NOMO-1 treated with dmso at 0.1 percent for 144 hours (cell line): ENCODE measurements at regions not wholly inside any gene's neighbourhood (a gene's known extent, or its start where the extent isn't known, plus 50 kb on each side); places are given as distances from the start of the nearest gene placed in this dataset.

ENCODE experiments used
- DNase-seq: peaks from one replicate; lab custom pipeline; 2025; ENCODE audit not compliant: unreplicated experiment; lab: John Stamatoyannopoulos, UW

DNA sequence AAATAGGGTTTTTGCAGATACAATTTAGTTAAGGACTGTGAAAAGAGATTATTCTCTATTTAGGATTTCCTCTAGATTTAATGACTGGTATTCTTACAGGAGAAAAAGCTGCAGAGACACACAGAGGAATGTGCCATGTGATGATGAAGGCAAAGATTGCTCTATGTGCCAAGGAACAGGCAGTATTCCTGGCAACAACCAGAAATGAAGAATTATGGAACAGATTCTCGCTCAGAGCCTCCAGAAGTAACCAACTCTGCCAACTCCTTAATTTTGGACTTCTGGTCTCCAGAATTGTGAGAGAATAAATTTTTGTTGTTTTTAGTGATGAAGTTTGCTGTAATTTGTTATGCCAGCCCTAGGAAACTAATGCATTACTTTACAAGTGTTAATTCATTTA lies 307.6 kb upstream of the SEMA3A start:
- DNase-seq: no peak

DNA sequence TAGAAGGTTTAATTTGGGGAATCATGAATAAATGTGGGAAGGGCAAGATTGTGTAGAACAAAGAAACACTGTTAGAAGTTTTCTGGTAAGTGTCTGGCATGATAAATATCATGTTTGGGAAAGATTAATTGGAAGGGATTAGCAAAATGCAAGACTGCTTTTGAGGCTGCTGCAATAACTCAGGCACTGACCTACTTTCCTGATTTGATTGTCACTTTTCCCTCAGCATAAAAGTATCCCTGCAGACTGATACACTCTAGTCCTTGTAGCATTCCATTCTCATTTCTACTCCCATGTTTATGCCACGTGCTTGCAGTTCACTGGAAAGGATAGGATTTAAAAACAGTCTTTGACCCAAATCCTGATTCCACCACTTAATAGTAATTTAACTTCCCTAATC lies 303.3 kb upstream of the SEMA3A start:
- DNase-seq: no peak

DNA sequence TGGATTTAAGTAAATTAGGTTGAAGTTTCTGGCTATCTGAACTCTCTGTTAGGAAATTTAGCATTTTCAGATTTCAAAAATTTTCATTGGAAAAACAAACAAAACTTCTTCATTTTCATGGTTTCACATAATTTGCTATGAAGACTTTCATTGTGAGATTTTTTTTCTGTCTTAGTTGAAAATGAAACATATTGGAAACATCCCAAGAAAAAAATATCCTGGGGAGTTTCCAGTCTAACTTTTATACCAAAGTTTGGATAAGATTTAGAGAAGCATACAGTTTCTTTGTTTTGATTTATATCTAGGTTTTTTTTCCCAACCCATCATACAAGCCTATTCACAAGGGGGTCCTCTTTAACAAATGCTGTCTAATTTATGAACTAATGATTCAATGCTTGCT lies 300.5 kb upstream of the SEMA3A start:
- no peak for DNase-seq

DNA sequence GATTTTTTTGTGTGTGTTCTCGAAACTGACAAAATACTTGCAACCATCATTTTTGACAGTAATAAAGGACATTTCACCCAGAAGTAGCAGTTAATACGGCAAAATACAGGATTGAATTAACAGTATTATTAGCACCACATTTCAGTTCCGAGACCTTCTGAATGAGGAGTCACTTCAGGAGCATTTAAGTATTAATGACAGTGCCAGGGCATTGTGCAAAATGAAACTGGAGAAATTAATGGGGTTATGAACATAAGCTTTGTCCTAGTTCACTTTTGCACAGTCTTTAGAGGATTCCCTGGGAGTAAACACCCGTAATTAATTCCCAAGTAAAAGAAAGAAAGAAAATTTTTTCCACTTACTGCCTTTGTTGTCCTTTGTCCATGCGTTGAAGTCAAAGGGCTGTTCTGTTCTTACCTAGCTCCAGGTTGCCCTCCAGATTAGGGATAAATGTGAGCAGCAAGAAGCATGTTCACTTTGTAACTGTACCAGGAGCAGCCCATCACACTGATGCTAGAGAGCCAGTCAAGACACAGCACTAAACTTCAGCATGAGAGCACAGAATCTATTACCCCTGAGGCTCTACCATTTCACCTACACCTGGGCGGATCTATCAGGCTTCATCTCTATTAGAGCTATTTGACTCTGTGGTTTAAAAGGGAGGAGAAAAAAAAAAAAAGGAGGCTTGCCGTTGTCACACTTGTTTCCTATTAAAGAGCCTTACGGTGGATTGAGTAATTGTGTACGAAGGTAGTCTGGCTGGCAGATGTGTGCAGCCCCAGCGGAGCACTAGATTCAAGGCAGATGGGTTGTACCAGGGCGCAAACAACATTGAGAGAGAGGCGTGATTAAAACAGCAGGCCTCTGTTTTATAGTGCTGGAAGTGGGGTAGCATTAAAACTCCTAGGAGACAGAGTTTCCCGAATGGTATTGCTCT lies 297.8 kb upstream of the SEMA3A start:
- DNase-seq: no peak

DNA sequence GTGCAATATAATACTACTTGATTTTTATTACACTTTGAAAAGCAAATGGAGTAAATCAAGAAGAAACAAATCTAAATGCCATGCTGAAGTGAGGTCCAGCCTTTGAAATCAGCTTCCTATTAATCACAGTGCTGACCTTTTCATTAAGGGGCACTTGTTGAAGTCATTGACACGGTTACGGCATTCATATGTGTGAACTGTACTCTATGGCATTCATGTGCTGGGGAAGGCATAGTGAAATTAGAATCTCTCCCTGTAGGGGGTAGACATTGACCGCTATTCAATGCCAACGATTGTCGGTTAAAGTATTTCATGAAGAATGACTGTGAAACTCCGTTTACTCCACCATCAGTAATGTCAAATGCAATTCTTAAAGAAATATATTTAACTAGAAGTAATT lies 296.1 kb upstream of the SEMA3A start:
- DNase-seq: no peak

DNA sequence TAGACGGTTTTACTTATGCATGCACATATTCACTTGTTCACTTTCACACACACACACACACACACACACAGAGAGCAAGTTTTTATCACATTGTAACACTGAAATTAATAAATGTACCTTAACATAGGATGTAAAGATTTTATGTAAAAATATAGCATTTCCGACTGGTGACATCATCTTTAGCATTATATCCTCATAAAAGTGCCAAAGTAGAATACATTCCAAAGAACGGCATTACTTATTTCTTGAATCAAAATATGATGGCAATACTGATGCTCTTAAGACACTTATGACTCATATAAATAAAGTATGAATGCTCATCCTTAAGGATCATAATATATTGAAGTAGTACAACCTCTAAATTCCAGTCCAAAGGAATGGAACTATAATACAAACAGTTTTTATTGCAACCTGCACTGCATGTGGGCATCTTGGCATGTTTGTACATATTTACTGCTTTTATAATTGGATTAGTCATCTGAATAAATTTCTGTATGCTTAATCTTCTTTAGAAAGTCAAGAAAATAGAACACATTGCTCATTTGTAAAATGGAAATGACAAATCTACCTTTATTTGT lies 290.0 kb upstream of the SEMA3A start:
- no peak for DNase-seq

DNA sequence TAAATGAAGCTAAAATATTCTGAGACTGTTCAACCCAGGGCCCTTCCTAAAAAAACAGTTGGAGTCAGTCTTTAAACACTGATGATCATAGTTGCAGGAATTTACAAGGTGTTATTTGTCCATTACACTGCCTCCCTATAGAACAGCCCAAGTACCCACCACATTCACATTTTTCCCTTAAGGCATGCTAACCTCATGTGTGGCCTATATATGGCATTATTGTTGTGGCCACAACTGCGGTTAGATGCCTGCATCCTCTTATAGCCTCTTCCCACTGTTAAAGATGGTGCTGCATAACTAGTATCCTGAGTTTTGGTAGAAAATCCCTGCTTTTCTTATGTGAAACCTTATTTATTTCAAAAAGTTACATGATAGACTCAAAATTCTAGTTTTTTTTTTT lies 287.9 kb upstream of the SEMA3A start:
- DNase-seq: no peak

DNA sequence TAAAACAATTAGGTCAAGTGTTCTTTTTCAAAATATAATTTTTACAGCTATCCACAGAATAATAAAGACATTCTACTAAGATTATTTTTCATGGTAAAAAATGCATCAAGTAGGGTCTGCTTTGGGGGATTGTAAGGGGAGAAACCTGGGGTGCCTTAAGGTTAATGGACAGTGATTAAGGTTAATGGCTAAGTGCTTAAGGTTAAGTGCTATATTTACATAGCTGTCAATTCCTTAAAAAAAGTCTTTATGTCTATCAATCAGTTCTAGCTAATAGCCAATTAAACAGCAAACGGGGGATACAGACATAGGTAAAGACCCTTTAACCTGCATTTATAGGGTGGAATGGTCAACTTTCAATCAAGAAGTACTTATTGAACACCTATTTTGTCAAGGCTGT lies 284.5 kb upstream of the SEMA3A start:
- DNase-seq: no peak

DNA sequence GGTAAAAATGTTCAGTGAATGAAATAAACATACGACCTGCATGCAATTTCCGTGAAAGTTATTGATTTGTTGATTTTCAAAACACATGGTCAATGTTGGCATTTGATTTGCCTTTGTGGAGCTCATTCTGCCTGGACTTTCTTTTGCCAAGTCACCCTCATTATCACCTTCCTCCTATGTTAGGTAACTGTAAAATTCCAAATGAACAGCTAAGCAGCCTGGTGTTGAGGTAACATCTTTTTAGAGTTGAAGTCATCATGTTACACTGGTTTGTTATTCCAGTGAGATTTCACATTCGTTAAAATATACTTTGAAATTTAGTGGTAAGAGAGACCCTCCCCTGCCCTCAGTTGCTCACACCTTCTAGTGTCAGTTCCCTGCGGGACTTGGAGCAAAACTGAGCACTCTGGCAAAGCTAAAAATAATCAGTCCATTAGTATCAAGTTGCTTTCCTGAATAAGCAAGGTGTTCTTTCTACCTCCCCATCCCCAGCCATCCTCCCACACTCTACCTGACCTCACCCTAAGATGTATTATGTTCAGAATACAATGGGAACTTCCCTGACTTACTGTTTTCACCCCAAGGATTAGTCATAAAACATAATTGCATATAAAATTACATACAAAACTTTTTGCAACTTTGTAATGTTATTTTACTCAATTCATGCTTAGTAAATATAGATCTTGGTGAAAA lies 283.3 kb upstream of the SEMA3A start:
- DNase-seq: no peak

DNA sequence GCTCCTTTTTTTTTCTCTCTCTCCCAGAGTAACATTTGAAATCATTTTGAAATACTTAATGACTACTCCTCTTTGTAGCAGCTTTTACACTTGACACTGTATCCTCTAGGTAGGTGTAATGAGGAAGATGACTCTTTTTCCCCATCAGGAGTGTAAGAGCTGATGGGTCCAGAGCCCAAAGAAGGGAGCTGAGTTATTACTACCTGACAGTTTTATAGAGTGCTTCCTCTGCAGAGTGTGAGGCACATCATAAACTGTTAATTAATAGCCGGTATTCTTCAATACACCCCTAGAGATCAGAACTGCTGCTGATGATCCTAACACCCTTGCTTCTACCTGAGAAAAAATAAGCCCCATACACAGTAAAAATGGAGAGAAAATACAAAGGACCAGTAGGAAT lies 279.8 kb upstream of the SEMA3A start:
- no peak for DNase-seq

DNA sequence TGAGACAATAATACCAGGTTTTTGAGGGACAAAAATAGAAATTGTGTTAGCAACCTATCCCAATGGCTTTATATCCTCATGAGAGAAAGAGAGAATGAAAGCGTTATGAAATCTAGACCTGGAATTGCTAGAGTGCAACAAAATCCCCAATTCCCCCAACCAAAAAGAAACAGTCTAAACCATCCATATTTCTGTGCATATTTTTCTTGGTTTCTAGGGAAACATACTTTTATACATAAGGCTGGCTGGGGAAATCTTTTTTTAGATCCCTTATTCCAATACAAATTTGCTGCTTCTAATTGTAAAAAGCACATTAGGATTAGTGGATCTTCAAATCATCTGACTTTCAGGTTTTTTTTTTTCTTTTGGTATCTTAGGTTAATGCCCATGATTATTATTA lies 277.0 kb upstream of the SEMA3A start:
- no peak for DNase-seq

DNA sequence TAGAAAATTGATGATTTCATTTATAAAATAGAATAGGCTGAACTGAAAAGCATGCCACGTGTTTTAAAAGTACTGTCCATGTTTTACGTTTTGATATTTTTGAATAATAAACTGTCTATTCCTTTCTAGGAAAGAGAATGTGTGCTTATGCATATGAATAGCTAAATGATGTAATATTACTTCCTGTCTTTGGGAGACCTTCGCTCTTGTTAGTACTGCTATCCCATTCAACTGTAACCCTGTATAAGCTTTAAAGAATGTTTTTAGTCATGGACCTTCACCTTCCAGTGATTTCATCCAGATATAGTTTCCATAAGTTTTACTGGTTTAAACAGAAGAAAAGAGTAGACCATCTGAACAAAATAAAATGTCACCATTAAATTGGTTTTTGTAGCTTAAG lies 274.4 kb upstream of the SEMA3A start:
- no peak for DNase-seq

DNA sequence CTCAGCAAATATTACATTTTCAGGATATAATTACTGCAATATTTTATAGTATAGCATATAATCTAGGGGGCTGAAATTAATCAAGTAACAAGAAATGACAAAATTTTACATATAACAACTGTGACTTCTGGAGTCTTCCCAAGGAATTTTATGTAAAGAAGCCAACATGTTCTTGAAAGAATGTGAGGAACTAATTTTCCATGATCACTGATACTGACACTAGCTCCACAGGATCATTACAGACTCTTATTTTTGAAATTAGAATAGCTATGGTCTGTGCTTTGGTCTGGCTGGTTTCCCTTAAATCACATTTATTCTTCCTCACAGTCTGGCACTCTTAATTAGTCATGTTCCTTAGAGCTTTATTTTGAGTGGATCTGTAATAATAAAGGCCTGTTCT lies 267.7 kb upstream of the SEMA3A start:
- no peak for DNase-seq

DNA sequence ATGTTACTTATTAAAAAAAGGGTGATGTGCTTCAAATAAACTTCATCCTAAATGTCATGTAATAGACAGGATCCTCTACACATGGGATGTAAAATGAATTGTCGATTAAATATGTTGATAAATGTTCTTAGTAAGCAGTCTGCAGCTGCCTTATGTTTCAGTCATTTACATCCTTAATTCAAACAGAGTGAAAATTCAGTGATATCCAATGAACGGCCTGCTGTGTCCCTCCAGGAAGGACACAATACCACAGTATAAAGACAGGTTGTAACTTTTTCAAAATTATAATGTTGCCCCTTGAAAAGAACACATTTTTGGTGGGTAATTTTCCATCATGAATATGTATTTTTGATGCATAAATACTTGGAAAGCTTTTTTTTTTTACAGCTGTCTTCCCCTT lies 266.5 kb upstream of the SEMA3A start:
- DNase-seq: no peak

DNA sequence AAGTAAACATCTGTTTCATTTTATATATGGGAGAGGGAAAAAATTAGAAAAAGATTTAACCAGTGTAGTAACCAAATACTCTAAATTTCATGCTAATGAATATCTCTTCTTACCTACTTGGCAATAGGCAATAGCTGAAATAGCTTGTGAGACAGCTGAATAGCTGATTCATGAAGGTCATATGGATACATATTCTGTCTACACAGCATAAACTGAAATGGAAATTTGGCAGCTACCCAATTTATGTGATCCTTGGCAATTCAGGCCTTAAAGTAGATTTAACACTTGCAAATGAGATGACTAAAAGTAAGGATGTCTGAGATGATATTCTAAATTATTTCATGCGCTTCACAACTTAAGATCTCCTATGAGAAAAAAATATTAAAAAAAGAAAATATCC lies 261.2 kb upstream of the SEMA3A start:
- DNase-seq: no peak

DNA sequence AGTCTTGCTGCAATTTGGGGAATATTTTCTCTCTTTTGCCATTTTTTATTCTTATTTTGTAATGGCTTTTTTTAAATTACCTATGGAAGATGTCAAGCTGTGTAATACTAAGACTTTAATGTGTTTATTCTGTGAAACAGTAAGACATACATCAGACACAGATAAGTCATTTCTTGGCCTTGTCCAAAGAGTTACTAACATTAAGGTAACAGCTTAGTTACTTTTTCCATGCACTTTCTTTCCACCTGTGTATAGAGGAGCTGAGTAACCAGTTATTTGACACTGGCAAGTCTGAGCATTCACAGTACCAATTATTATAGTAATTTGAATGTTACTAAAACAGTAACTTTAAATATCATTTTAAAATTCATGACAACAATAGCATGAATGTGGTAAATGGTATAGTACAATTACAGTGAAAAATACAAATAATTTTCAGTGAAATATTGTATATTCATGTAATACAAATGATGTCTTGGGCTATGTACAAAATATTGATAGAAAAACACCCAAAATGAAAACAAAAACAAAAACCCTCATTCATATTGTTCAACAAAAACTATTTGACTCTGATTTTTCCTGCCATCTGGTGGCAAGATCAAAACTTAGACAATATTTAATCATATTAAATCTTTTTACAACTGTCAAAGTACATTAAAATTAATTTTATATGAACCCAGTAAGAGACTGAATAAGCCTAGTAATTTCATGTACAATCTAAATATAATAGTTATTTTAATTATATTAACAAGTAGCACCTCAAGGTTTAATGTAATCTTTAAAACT lies 259.8 kb upstream of the SEMA3A start:
- no peak for DNase-seq

DNA sequence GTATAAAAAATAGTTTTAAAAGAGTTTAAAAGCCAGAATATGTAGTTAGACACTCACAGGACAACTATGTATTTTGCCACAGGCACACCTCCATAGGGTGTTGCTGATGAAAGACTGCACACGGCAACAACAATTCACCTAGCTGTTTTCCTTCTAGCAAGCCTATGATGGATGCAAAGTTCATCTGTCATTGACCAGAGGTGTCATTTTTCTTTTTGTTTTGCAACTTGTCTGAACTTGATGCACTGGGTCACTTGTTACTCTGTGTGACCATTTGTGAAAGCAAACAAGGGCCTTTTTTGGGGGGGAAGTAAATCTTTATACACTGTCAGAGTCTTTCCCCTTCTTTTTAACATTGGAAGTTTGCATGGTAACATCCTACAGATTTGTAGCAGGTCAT lies 258.0 kb upstream of the SEMA3A start:
- no peak for DNase-seq

DNA sequence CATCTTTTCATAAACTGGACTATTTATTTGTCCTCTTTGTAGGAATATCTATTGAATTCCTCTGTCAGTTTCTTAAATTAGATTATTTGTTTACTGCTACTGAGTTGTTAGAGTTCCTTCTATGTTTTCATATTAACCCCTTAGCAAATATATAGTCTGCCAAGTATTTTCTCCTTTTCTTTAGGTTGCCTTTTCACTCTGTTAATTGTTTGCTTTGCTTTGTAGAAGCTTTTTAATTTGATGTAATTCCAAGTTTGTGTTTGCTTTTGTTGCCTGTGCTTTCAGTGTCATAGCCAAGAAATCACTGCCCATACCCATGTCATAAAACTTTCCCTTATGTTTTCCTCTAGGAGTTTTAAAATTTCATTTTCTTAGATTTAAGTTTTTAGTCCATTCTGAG lies 256.2 kb upstream of the SEMA3A start:
- no peak for DNase-seq

DNA sequence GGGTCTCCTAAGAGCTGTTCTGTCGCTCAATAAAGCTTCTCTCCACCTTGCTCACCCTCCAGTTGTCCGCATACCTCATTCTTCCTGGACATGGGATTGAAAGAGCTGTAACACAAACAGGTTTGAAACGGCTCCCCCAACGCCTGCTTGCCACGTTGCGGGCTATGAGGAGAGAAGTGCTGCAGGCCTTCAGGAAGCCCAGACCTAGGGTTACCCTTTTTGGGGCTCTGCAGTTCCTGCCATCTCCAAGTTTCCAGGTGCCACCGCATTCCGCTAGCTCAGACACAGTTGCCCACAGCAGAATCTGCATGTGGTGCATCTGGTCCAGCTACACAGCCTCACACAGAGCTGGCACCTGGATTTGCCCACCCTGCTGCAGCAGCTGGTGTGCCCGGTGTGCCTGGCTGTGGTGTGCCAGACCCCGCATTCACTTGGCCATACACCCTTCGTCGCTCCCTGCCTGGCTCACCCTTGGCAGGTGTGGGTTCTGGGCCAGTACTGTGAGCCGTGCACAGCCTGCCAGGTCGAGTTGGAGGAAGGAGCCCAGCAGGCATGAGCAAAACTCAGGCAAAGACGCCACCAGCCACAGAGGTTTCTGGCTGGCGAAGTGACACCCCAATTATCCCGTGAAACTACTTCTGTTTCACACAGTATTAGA lies 253.2 kb upstream of the SEMA3A start:
- no peak for DNase-seq

DNA sequence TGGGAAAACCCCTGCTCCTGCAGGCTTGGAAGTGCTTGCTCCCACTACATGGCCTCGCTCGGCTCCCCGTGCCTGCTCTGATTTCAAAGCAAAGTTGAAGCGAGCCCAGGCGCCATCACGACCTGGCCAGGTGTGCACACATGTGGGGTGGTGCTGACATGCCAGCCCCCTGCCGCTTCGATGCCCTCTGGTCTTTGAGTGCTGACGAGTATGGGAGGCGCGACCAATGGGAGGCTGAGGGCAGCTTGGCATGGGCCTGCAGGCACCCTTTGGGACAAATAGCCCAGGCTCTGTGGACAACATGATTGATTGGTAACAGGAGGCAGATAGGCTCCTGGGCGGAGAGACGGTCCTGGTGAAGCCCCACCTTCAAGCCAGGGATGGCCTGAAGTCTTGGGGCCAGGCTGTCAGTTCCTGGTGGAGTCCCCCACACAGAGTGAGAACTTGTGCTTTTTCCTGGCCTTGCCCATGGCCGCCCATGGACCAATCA lies 252.4 kb upstream of the SEMA3A start:
- no peak for DNase-seq
